ENCODE measurements at regions not wholly inside any gene's neighbourhood (a gene's known extent, or its start where the extent isn't known, plus 50 kb on each side); places are given as distances from the start of the nearest gene placed in this dataset.
"Not testable (repeated sequence)": the region's sequence is repeated elsewhere in the genome, so short reads cannot be mapped to it uniquely, and the experiment has no call there.

DNA sequence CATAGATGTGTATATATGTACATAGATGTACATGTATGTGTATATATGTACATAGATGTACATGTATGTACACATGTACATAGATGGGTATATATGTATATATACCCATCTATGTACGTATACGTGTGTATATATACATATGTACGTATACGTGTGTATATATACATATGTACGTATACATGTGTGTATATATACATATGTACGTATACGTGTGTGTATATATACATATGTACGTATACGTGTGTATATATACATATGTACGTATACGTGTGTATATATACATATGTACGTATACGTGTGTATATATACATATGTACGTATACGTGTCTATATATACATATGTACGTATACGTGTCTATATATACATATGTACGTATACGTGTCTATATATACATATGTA, 1388.8 kb downstream of the CDH8 start:
- H3K36me3 Mint-ChIP-seq (ENCODE audit: low read depth); H3K9me3 Mint-ChIP-seq; H3K27ac Mint-ChIP-seq; H3K27me3 Mint-ChIP-seq; intact Hi-C loops (cut with micrococcal nuclease); H3K4me3 Mint-ChIP-seq; DNase-seq; H3K4me1 Mint-ChIP-seq: not testable (repeated sequence)

DNA sequence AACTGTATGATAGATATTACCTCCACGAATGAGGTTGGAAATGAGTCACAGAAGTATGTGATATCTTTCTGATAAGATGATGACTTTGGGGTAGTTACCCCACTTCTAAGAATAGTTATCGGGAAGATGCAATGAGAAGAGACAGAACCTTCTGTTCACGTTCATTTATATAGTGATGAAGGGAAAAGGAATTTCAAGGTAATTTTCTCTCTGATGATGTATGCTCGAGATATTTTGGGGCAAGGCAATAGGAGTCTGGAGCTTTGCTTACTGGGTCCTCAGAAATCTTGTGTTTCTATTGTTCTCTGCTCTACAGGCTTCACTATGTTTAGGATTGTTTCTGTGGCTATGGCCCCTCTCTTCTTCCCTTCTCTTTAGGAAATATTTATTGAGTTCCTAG, 1389.6 kb downstream of the CDH8 start:
- Mint-ChIP-seq H3K4me1 (no peaks in the 10 kb centered on the region), H3K27ac (no peak overlapping the region)

DNA sequence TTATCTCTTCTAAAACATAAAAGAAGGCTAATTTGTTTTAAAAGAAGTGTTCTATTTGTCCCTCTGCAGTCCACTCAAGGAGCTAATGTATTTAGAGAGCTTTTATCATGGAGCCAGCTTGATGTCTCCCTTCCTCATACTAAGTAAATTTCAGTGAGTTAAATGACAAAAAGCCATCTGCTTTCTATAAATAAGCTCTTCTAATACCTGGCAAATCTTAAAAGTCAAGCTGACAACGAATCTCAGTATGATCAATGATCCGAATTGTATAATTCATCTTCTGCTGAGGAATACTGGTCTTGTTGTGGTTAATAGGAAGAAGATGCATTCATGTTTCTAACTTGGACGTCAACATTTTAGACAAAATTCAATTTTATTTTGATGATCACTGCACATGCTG, 1390.7 kb downstream of the CDH8 start:
- H3K36me3 Mint-ChIP-seq (ENCODE audit: low read depth) = no peaks in the 10 kb centered on the region
- H3K9me3 Mint-ChIP-seq = no peaks in the 10 kb centered on the region
- intact Hi-C loops (cut with micrococcal nuclease) = no loop called here
- no peaks in the 10 kb centered on the region for H3K4me1 Mint-ChIP-seq
- H3K27me3 Mint-ChIP-seq = no peaks in the 10 kb centered on the region
- no peak overlapping the region for H3K27ac Mint-ChIP-seq
- no peak for DNase-seq
- no peak overlapping the region for H3K4me3 Mint-ChIP-seq

More for the DNA sequence above, 1389.6 kb downstream of the CDH8 start:
- H3K4me3 Mint-ChIP-seq = no peak overlapping the region
- no peaks in the 10 kb centered on the region for H3K9me3 Mint-ChIP-seq
- no peaks in the 10 kb centered on the region for H3K27me3 Mint-ChIP-seq
- no peaks in the 10 kb centered on the region for H3K36me3 Mint-ChIP-seq (ENCODE audit: low read depth)
- intact Hi-C loops (cut with micrococcal nuclease) = no loop called here
- DNase-seq = no peak

DNA sequence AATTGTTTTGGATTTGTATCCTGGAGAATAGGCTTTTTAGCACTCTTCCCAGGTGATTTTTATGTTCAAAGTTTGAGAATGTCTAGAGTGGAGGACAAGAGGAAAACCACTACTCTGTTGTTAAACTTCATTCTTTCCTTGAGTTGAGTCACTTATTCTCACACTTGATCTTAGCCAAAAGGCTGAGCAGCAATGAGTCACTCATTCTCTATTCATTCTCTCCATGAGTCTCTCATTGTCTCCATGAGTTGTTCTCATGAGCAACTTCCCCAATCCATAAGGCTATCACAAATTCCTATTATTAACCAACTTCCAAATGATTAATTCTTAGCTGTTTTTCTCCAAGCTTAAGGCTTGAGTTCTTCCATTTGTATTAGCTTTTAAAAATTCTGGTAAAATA, 1393.3 kb downstream of the CDH8 start:
- no peak overlapping the region for H3K27ac Mint-ChIP-seq
- DNase-seq = no peak
- intact Hi-C loops (cut with micrococcal nuclease) = no loop called here
- H3K9me3 Mint-ChIP-seq = peaks cover 7% of the 10 kb centered on the region
- no peaks in the 10 kb centered on the region for H3K4me1 Mint-ChIP-seq
- no peaks in the 10 kb centered on the region for H3K27me3 Mint-ChIP-seq
- H3K36me3 Mint-ChIP-seq (ENCODE audit: low read depth) = no peaks in the 10 kb centered on the region
- H3K4me3 Mint-ChIP-seq = no peak overlapping the region

DNA sequence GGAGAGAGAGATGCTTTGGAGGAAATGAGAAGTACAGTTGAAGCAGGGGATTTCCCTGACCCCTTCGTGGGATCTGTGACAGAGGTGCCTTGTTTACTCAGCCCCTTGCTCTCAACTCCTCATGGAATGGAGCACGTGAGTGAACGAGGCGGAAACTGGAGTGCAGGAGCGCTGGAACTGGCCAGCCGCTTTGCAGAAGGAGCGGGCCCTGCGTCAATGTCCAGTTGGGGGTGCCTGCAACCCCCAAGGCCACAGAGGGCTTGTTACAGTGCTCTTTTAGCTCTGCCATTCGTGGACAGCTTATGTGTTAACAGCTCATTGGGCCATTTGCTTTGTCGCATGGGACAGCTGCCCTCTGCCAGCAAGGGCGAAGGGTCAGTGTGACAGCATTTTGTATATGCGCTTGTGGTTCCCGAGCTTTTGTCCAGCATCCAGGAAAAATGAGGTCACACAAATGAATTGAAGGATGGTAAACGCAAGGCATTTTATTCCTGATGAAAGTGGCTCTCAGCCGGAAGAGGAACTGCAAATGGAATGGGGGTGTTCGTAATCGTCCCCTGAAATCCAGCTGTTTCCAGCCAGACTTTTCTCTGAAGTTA, 1395.1 kb downstream of the CDH8 start:
- DNase-seq = no peak
- intact Hi-C loops (cut with micrococcal nuclease) = no loop called here
- Mint-ChIP-seq H3K9me3 (peaks cover 7% of the 10 kb centered on the region), H3K4me1 (no peaks in the 10 kb centered on the region), H3K27me3 (no peaks in the 10 kb centered on the region), H3K36me3 (ENCODE audit: low read depth) (no peaks in the 10 kb centered on the region), H3K4me3 (no peak overlapping the region), H3K27ac (no peak overlapping the region)

DNA sequence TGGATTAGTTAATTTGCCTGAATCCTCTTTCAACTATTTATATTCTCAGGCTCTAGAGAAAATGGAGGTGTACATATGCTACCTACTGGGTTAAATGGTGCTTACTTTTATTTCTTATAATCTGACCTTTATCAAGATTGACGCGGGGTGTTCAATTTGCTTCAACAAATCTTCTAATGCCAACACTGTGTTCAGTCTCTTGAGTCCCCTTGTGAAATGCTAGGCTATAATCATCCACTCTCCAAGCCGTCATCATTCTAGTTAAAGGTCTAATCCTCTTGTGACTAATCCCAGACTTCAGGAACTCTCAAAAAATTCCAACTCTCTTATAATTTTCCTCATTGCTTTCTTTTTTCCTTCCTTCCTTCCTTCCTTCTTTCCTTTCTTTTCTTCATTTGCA, 1396.2 kb downstream of the CDH8 start:
- no peak overlapping the region for H3K4me3 Mint-ChIP-seq
- no peak overlapping the region for H3K27ac Mint-ChIP-seq
- no peaks in the 10 kb centered on the region for H3K36me3 Mint-ChIP-seq (ENCODE audit: low read depth)
- H3K27me3 Mint-ChIP-seq = no peaks in the 10 kb centered on the region
- H3K9me3 Mint-ChIP-seq = peaks cover 7% of the 10 kb centered on the region
- no peaks in the 10 kb centered on the region for H3K4me1 Mint-ChIP-seq
- DNase-seq = no peak
- intact Hi-C loops (cut with micrococcal nuclease) = no loop called here

DNA sequence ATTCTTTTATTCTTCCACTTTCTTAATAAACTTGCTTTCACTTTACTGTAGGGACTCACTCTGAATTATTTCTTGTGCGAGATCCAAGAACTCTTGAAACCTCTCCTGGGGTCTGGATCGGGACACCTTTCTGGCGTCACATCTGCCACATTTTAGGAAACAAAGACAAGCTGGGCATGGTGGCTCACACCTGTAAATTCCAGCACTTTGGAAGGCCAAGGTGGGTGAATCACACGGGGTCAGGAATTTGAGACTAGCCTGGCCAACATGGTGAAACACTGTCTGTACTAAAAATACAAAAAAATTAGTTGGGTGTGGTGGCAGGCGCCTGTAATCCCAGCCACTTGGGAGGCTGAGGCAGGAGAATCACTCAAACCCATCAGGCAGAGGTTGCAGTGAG, 1399.6 kb downstream of the CDH8 start:
- H3K4me1 Mint-ChIP-seq; H3K36me3 Mint-ChIP-seq (ENCODE audit: low read depth); intact Hi-C loops (cut with micrococcal nuclease); H3K27ac Mint-ChIP-seq; H3K27me3 Mint-ChIP-seq; H3K4me3 Mint-ChIP-seq; DNase-seq: not testable (repeated sequence)
- H3K9me3 Mint-ChIP-seq = peaks cover 13% of the 10 kb centered on the region

DNA sequence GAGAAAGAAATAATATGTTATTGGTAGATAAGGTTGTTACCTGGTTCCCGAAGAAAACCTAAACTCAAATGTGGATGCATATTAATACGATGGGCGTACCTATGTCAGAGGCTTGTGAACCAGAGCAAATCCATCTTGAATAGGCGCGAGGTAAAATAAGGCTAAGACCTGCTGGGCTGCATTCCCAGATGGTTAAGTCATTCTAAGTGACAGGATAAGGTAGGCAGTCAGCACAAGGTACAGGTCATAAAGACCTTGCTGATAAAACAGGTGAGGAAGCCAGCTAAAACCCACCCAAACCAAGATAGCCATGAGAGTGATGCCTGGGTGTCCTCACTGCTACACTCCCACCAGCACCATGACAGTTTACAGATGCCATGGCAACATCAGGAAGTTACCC, 1400.1 kb downstream of the CDH8 start:
- Mint-ChIP-seq H3K27ac (no peak overlapping the region), H3K27me3 (no peaks in the 10 kb centered on the region), H3K9me3 (peaks cover 13% of the 10 kb centered on the region), H3K4me1 (no peaks in the 10 kb centered on the region), H3K4me3 (no peak overlapping the region), H3K36me3 (ENCODE audit: low read depth) (no peaks in the 10 kb centered on the region)
- intact Hi-C loops (cut with micrococcal nuclease) = no loop called here
- DNase-seq = no peak

DNA sequence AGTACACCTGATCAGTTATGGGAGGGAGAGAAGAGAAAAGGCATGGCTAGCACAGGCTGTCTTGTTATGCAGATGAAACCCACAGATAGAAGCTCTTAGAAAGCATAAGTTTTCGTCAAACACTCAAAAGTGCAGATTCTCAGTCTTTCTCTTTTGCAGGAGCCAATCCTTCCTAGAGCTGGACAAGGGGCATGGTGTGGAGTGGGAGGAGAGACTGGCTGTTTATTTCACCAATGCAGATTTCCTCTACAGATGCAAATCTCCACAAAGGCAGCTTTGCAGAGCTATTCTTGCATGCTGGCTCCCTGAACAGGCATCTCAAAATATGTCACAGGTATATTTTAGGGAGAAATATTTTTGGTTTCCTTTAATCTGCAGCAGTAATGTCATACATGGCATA, 1400.7 kb downstream of the CDH8 start:
- H3K4me1 Mint-ChIP-seq = no peaks in the 10 kb centered on the region
- no peaks in the 10 kb centered on the region for H3K27me3 Mint-ChIP-seq
- no peak overlapping the region for H3K4me3 Mint-ChIP-seq
- H3K36me3 Mint-ChIP-seq (ENCODE audit: low read depth) = no peaks in the 10 kb centered on the region
- peaks cover 13% of the 10 kb centered on the region for H3K9me3 Mint-ChIP-seq
- H3K27ac Mint-ChIP-seq = no peak overlapping the region
- intact Hi-C loops (cut with micrococcal nuclease) = no loop called here
- no peak for DNase-seq

DNA sequence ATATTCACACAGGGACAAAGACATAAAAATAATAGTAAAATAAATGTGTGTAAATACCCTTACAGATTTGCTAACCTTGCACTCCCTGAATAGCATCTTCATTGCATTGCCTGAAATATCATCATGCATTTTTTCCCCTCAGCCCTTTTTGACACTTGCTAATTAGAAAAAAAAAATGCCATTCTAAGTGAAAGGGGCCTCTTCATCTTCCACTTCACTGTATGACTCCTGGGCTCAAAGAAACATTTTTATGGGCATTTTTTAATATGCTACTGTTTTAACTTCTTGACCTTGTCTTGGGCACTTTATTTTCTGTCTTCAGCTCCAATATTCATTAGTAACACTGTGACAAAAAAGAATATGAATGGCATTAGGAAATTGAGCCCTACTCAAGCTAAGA, 1424.4 kb downstream of the CDH8 start:
- Mint-ChIP-seq H3K4me3 (no peak overlapping the region), H3K9me3 (peaks cover 11% of the 10 kb centered on the region), H3K27me3 (no peaks in the 10 kb centered on the region), H3K27ac (no peak overlapping the region), H3K4me1 (no peaks in the 10 kb centered on the region), H3K36me3 (ENCODE audit: low read depth) (no peaks in the 10 kb centered on the region)
- intact Hi-C loops (cut with micrococcal nuclease) = no loop called here
- no peak for DNase-seq

DNA sequence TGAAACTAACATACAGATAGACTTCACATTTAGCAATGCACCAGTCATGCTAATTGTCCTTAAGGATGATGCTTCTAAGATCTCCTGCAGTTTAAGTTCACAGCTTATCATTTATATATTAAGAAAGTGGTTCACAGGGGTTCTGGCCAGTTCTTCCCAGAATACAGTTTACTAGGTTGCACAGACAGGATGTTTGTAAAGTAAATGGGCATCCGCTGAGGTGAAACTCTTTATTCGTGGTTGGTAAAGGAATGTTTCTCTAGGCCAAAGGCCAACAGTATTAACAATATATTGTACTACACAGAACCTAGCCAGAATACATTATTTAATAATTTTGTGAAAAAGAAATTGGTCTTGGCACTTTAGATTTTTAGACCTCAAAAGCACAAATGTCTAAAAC, 1427.3 kb downstream of the CDH8 start:
- Mint-ChIP-seq H3K27me3 (no peaks in the 10 kb centered on the region), H3K36me3 (ENCODE audit: low read depth) (no peaks in the 10 kb centered on the region), H3K9me3 (peaks cover 11% of the 10 kb centered on the region), H3K27ac (no peak overlapping the region), H3K4me3 (no peak overlapping the region), H3K4me1 (no peaks in the 10 kb centered on the region)
- intact Hi-C loops (cut with micrococcal nuclease) = no loop called here
- DNase-seq = no peak

DNA sequence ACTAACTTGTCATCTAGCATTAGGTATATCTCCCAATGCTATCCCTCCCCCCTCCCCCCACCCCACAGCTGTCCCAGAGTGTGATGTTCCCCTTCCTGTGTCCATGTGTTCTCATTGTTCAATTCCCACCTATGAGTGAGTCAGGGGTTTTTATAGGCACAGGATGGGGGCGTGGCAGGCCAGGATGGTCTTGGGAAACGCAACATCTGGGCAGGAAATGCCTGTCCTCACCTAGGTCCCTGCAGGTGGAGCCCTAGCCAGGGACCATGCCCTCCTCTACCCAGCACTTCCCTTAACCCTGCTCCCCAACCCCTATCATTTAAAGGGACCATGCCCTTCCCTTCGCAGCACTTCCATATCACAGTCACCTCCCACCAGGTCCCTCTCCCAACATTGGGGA, 1430.6 kb downstream of the CDH8 start:
- H3K9me3 Mint-ChIP-seq = peaks cover 11% of the 10 kb centered on the region
- DNase-seq; H3K4me1 Mint-ChIP-seq; H3K27ac Mint-ChIP-seq; H3K36me3 Mint-ChIP-seq (ENCODE audit: low read depth); H3K4me3 Mint-ChIP-seq; intact Hi-C loops (cut with micrococcal nuclease); H3K27me3 Mint-ChIP-seq: not testable (repeated sequence)

DNA sequence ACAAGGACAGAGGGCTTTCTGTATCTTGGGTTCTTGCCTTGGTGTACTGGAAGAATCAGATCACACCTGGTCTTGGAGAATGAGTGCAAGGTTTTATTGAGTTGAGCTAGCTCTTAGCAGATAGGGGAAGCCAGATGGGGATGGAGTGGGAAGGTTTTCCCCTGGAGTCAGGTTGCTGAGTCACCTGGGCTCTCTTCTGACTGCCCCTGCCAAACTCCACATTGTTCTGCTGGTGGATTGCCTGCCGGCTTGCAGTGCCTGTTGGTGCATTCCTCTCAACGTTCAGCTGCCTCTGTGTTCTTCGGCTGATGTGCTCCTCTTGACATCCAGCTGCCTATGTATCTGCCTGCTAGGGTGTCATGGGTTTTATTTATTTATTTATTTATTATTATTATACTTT, 1431.1 kb downstream of the CDH8 start:
- Mint-ChIP-seq H3K9me3 (peaks cover 11% of the 10 kb centered on the region), H3K4me3 (no peak overlapping the region), H3K36me3 (ENCODE audit: low read depth) (no peaks in the 10 kb centered on the region), H3K27me3 (no peaks in the 10 kb centered on the region), H3K27ac (no peak overlapping the region), H3K4me1 (no peaks in the 10 kb centered on the region)
- intact Hi-C loops (cut with micrococcal nuclease) = no loop called here
- DNase-seq = no peak

DNA sequence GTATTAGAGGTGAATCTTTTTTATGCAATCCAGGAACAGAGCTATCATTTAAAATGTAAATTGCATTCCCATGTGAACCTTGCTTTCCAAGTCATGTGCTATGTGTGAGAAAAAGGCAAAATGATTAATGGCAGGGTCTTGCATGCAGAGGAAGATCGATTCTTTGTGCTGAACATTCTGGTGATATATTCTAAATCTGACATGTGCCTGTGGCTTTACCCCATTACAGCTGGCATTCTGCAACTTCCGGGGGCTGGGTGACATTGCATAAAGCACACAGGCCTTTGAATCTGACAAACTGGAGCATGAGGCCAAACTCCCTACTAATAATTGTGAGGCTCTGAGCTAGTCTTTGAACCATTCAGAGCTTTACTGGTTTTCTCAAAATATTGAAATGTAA, 1449.7 kb downstream of the CDH8 start:
- peaks cover 17% of the 10 kb centered on the region for H3K9me3 Mint-ChIP-seq
- H3K4me3 Mint-ChIP-seq = no peak overlapping the region
- H3K27ac Mint-ChIP-seq = no peak overlapping the region
- no peak for DNase-seq
- no peaks in the 10 kb centered on the region for H3K4me1 Mint-ChIP-seq
- no peaks in the 10 kb centered on the region for H3K27me3 Mint-ChIP-seq
- H3K36me3 Mint-ChIP-seq (ENCODE audit: low read depth) = no peaks in the 10 kb centered on the region
- intact Hi-C loops (cut with micrococcal nuclease) = no loop called here

DNA sequence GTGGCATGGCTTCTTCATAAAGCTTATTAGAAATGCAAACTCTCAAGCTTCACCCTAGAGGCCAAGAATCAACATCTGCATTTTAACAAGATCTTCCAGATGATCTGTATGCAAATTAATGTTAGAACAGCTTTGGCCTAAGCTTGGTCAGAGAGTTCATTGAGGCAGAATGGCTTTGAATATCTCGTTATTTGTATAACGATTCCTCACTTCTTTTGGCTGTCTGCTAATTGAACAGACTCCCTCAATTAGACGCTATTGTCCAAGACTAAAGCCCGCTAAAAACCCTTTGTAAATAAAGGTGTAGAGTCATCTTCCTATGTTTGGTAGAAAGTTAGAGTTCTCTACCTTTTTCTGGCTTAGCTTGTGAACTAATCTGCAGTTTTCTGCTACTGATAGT, 1453.7 kb downstream of the CDH8 start:
- no peak for DNase-seq
- Mint-ChIP-seq H3K36me3 (ENCODE audit: low read depth) (no peaks in the 10 kb centered on the region), H3K9me3 (peaks cover 12% of the 10 kb centered on the region), H3K27me3 (no peaks in the 10 kb centered on the region), H3K4me1 (no peaks in the 10 kb centered on the region), H3K27ac (no peak overlapping the region), H3K4me3 (no peak overlapping the region)
- intact Hi-C loops (cut with micrococcal nuclease) = no loop called here
